PC-3 (cell line): ENCODE measurements at regions not wholly inside any gene's neighbourhood (a gene's known extent, or its start where the extent isn't known, plus 50 kb on each side); places are given as distances from the start of the nearest gene placed in this dataset.

Experiments used
- ATAC-seq: fragments of 200-7000 bp; cut with Tn5 transposase; 2 replicates; pipeline ENCODE4 v1.9.1; 2020; ENCODE audit warnings: mild to moderate bottlenecking, moderate library complexity
- BruUV-seq: library from RNA; stranded (reverse); fragments of 400-500 nt; replicated peaks from 2 replicates; lab custom pipeline; 2021; lab: Mats Ljungman, UMichigan
- CTCF ChIA-PET: fragments of 300-600 bp; sonication (Branson Sonifier 250); formaldehyde crosslinking; loops from one replicate; lab custom pipeline; 2022; ENCODE audit warnings: antibody characterized with exemption; lab: Charles Lee
- POLR2A ChIA-PET: fragments of 300-600 bp; sonication (Branson Sonifier 250); formaldehyde crosslinking; loops from one replicate; lab custom pipeline; 2022; ENCODE audit warnings: antibody characterized with exemption; ENCODE audit not compliant: unreplicated experiment; lab: Charles Lee
- DNase-seq: peaks from one replicate; pipeline ENCODE4 v3.0.0-alpha.2; 2015
- H2AFZ ChIP-seq: fragments of 300-600 bp; sonication (generic); 2 replicates; pipeline ENCODE4 v1.6.0; 2016; ENCODE audit warnings: antibody characterized with exemption, low read length
- H3F3A ChIP-seq: fragments of 300-600 bp; sonication (generic); one replicate; pipeline ENCODE4 v1.6.0; 2017; ENCODE audit warnings: antibody characterized with exemption, low read length, control low read depth, mild to moderate bottlenecking; ENCODE audit not compliant: unreplicated experiment
- H3K27ac ChIP-seq: fragments of 300-600 bp; sonication (generic); 2 replicates; pipeline ENCODE4 v1.5.1; 2016; ENCODE audit warnings: mild to moderate bottlenecking, low read length
- H3K27me3 ChIP-seq: fragments of 300-600 bp; sonication (generic); 2 replicates; pipeline ENCODE4 v1.6.1; 2016; ENCODE audit warnings: low read length, mixed read lengths
- H3K36me3 ChIP-seq: fragments of 300-600 bp; sonication (generic); 2 replicates; pipeline ENCODE4 v1.6.1; 2016; ENCODE audit warnings: low read depth, mixed run types, low read length, mixed read lengths
- H3K4me1 ChIP-seq: fragments of 300-600 bp; sonication (generic); 2 replicates; pipeline ENCODE4 v1.5.1; 2016; ENCODE audit warnings: low read length; ENCODE audit not compliant: insufficient read depth
- H3K4me2 ChIP-seq: fragments of 300-600 bp; sonication (generic); 2 replicates; pipeline ENCODE4 v1.6.0; 2016; ENCODE audit warnings: low read length
- H3K4me3 ChIP-seq: fragments of 300-600 bp; sonication (generic); 2 replicates; pipeline ENCODE4 v1.5.1; 2016; ENCODE audit warnings: mild to moderate bottlenecking, low read length, mixed read lengths
- H3K79me2 ChIP-seq: fragments of 300-600 bp; sonication (generic); 2 replicates; pipeline ENCODE4 v1.6.1; 2017; ENCODE audit warnings: low read length, mixed read lengths
- H3K9ac ChIP-seq: fragments of 300-600 bp; sonication (generic); 2 replicates; pipeline ENCODE4 v1.6.0; 2016; ENCODE audit warnings: mild to moderate bottlenecking, low read length
- H3K9me2 ChIP-seq: fragments of 300-600 bp; sonication (generic); replicated peaks from 2 replicates; pipeline ENCODE4 v1.6.1; 2016; ENCODE audit warnings: mixed run types, low read length, mixed read lengths
- H3K9me3 ChIP-seq: fragments of 300-600 bp; sonication (generic); 2 replicates; pipeline ENCODE4 v1.6.1; 2016; ENCODE audit warnings: low read length, mixed read lengths
- H4K20me1 ChIP-seq: fragments of 300-600 bp; sonication (generic); 2 replicates; pipeline ENCODE4 v1.6.1; 2016; ENCODE audit warnings: low read length, mixed read lengths
- EZH2 ChIP-seq: fragments of 300-600 bp; sonication (generic); IDR thresholded peaks from one replicate; pipeline ENCODE4 v1.6.1; 2017; ENCODE audit warnings: antibody characterized with exemption, mild to moderate bottlenecking, low read length; ENCODE audit not compliant: unreplicated experiment
- EZH2phosphoT487 ChIP-seq: fragments of 300-600 bp; sonication (generic); IDR thresholded peaks from 2 replicates; pipeline ENCODE4 v1.6.1; 2018; ENCODE audit warnings: mild to moderate bottlenecking, antibody characterized with exemption, low read length, borderline replicate concordance
- intact Hi-C: fragments of 100-400 bp; cut with micrococcal nuclease; formaldehyde crosslinking; loops from 2 replicates; pipeline ENCODE4 v1.9.0; 2023
- TF ChIP-seq, protein P1 (sequence below): fragments of 300-600 bp; sonication (generic); conservative IDR thresholded peaks from 2 replicates; pipeline ENCODE4 v1.5.1; 2017; ENCODE audit warnings: antibody characterized with exemption, low read depth, mild to moderate bottlenecking, low read length

DNA sequence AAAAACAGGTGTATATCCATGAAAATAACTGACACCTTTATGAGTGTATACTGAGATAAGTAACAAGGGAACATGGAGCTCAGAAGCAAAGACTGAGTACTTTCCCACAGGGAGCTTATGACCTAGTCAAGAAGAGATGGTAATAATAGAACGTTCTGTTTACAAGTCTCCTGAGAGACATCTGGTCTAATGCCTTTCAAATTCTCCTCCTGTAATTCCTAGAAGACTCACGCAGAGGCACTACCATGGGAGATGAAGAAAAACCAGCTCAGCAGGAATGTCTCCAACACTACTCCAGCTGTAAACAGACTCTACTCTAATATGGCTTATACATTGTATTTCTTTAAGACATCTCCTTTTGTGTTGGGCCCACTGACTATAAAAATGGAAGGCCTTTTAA, 503.6 kb upstream of the TUSC1 start:
- TF ChIP-seq EZH2, result no peak
- no peak for TF ChIP-seq EZH2phosphoT487
- TF ChIP-seq, protein P1, sequence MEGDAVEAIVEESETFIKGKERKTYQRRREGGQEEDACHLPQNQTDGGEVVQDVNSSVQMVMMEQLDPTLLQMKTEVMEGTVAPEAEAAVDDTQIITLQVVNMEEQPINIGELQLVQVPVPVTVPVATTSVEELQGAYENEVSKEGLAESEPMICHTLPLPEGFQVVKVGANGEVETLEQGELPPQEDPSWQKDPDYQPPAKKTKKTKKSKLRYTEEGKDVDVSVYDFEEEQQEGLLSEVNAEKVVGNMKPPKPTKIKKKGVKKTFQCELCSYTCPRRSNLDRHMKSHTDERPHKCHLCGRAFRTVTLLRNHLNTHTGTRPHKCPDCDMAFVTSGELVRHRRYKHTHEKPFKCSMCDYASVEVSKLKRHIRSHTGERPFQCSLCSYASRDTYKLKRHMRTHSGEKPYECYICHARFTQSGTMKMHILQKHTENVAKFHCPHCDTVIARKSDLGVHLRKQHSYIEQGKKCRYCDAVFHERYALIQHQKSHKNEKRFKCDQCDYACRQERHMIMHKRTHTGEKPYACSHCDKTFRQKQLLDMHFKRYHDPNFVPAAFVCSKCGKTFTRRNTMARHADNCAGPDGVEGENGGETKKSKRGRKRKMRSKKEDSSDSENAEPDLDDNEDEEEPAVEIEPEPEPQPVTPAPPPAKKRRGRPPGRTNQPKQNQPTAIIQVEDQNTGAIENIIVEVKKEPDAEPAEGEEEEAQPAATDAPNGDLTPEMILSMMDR, result no peak
- no peaks in the 10 kb centered on the region for H3K79me2 ChIP-seq
- BruUV-seq, result no TSS peak
- ChIA-PET POLR2A (no interaction called here), CTCF (no interaction called here)
- no peaks in the 10 kb centered on the region for H4K20me1 ChIP-seq
- no peak overlapping the region for H3K9ac ChIP-seq
- H2AFZ ChIP-seq, result no peak overlapping the region
- H3K9me3 ChIP-seq, result no peaks in the 10 kb centered on the region
- no peaks in the 10 kb centered on the region for H3F3A ChIP-seq
- no peak overlapping the region for H3K4me2 ChIP-seq
- H3K9me2 ChIP-seq, result no peaks in the 10 kb centered on the region
- no peak overlapping the region for H3K4me3 ChIP-seq
- no peaks in the 10 kb centered on the region for H3K36me3 ChIP-seq
- H3K27me3 ChIP-seq, result no peaks in the 10 kb centered on the region
- DNase-seq, result peak; percentile 21
- no peaks in the 10 kb centered on the region for H3K4me1 ChIP-seq
- intact Hi-C loops, result no loop called here
- no peak for ATAC-seq
- no peak overlapping the region for H3K27ac ChIP-seq

DNA sequence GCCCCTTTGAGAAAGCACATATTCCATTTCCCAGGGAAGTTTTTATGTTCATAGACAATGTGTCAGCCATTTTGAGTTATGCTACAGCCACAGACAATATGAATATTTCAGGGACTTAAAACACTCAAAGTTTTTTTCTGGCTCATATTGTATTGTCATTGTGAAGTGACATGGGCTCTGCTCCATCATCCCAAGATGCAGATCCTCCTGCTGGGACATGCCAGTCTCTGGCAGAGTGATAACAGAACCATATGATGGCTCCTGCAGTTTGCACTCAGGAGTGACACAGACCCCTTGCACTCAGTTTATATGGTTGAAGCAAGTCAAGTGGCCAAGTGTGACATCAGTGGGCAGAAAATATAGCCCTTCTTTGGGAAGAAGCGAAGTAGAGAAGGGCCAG, 498.4 kb upstream of the TUSC1 start:
- BruUV-seq, result no TSS peak
- Histone ChIP-seq H3K27me3 (no peaks in the 10 kb centered on the region), H3K36me3 (no peaks in the 10 kb centered on the region), H3K79me2 (no peaks in the 10 kb centered on the region), H3K9me3 (no peaks in the 10 kb centered on the region), H3K9ac (no peak overlapping the region), H3K9me2 (no peaks in the 10 kb centered on the region), H3K4me1 (peaks cover 39% of the 10 kb centered on the region), H4K20me1 (no peaks in the 10 kb centered on the region), H3K4me3 (no peak overlapping the region), H2AFZ (no peak overlapping the region), H3K27ac (peak overlapping the region; percentile 58; the same call in 1 of the 2 replicates), H3K4me2 (no peak overlapping the region), H3F3A (peaks cover 4% of the 10 kb centered on the region)
- DNase-seq (no peak), ATAC-seq (no peak)
- CTCF ChIA-PET, result no interaction called here
- intact Hi-C loops, result loop anchor here (5.0 to 10.0 kb wide), 3 partner anchors 86 to 212 kb away; no protein-coding TSS in a partner anchor
- TF ChIP-seq EZH2phosphoT487, result no peak
- TF ChIP-seq EZH2, result no peak
- TF ChIP-seq, protein P1, result no peak
- POLR2A ChIA-PET, result no interaction called here

- intact Hi-C loops, result loop anchor here (2.0 to 10.0 kb wide), 4 partner anchors 87 to 210 kb away; no protein-coding TSS in a partner anchor
- CTCF ChIA-PET, result no interaction called here
- no peak overlapping the region for H2AFZ ChIP-seq
- H3K4me1 ChIP-seq, result peaks cover 49% of the 10 kb centered on the region
- H3K9me2 ChIP-seq, result no peaks in the 10 kb centered on the region
- peak overlapping the region; percentile 81 for H3K27ac ChIP-seq
- H3K4me3 ChIP-seq, result no peak overlapping the region
- H3K27me3 ChIP-seq, result no peaks in the 10 kb centered on the region
- H3K79me2 ChIP-seq, result no peaks in the 10 kb centered on the region
- peaks cover 4% of the 10 kb centered on the region for H3F3A ChIP-seq
- BruUV-seq, result TSS peak; percentile 78
- DNase-seq (peak; percentile 86), ATAC-seq (peak; percentile 78)
- TF ChIP-seq EZH2phosphoT487, result no peak
- TF ChIP-seq, protein P1, result no peak
- no peak for TF ChIP-seq EZH2
- H3K4me2 ChIP-seq, result no peak overlapping the region
- H4K20me1 ChIP-seq, result no peaks in the 10 kb centered on the region
- no peaks in the 10 kb centered on the region for H3K9me3 ChIP-seq
- 0 out of 2 replicates have a peak overlapping the region, but pooled peaks have one; percentile 33 for H3K9ac ChIP-seq
- POLR2A ChIA-PET, result no interaction called here
- H3K36me3 ChIP-seq, result no peaks in the 10 kb centered on the region
Observed at GRCh38 chr9:26175264-26175663, 497.0 kb upstream of the TUSC1 start.
